ENCODE measurements at regions not wholly inside any gene's neighbourhood (a gene's known extent, or its start where the extent isn't known, plus 50 kb on each side); places are given as distances from the start of the nearest gene placed in this dataset.

DNA sequence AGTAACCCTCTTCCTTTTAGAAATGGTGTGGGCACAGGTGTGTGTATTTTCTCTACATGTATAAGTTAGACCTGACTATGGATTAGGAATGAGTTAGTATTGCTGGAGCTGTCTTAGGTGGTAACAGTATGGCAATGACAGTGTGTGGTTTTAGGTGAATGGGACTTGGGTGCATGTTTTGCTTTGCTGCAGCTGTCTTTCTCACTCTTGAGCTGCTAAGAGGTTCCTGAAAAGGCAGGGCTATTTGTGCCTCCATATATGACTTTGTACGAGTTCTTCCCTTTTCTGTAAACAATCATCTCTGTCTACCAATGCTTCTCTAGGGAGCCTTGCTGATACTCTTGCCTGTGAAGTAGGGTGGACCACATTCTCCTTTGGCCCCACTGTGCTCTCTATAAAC is 234.8 kb upstream of the HHIP start:
- TF ChIP-seq EZH2phosphoT487 (IDR thresholded peaks at IDR 0.05), result no peak
- TF ChIP-seq, protein P1, sequence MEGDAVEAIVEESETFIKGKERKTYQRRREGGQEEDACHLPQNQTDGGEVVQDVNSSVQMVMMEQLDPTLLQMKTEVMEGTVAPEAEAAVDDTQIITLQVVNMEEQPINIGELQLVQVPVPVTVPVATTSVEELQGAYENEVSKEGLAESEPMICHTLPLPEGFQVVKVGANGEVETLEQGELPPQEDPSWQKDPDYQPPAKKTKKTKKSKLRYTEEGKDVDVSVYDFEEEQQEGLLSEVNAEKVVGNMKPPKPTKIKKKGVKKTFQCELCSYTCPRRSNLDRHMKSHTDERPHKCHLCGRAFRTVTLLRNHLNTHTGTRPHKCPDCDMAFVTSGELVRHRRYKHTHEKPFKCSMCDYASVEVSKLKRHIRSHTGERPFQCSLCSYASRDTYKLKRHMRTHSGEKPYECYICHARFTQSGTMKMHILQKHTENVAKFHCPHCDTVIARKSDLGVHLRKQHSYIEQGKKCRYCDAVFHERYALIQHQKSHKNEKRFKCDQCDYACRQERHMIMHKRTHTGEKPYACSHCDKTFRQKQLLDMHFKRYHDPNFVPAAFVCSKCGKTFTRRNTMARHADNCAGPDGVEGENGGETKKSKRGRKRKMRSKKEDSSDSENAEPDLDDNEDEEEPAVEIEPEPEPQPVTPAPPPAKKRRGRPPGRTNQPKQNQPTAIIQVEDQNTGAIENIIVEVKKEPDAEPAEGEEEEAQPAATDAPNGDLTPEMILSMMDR (IDR thresholded peaks at IDR 0.05), result no peak
